Neural cell (in vitro differentiated cells): ENCODE measurements at regions not wholly inside any gene's neighbourhood (a gene's known extent, or its start where the extent isn't known, plus 50 kb on each side); places are given as distances from the start of the nearest gene placed in this dataset.

Experiments
- H2AFZ ChIP-seq: fragments of 200-600, 300-800 bp; sonication (generic), shearing (Covaris generic); 2 replicates; pipeline ENCODE4 v1.6.0; 2014; ENCODE audit warnings: low read depth, mild to moderate bottlenecking, antibody characterized with exemption, low read length, moderate library complexity
- H3F3A ChIP-seq: fragments of 200-600 bp; shearing (Covaris generic); 2 replicates; pipeline ENCODE4 v1.6.1; 2016; ENCODE audit warnings: mild to moderate bottlenecking, moderate library complexity, mixed read lengths, antibody characterized with exemption, low read length; ENCODE audit not compliant: insufficient read depth, poor library complexity, severe bottlenecking
- H3K27ac ChIP-seq: fragments of 200-600, 300-800 bp; sonication (generic), shearing (Covaris generic); 2 replicates; pipeline ENCODE4 v1.5.1; 2014; ENCODE audit warnings: mild to moderate bottlenecking, low read length, moderate library complexity
- H3K27me3 ChIP-seq: fragments of 300-800, 200-600 bp; sonication (generic), shearing (Covaris generic); 2 replicates; pipeline ENCODE4 v1.6.0; 2014; ENCODE audit warnings: mild to moderate bottlenecking, low read depth, low read length, moderate library complexity; ENCODE audit not compliant: insufficient read depth
- H3K36me3 ChIP-seq: fragments of 300-800, 200-600 bp; sonication (generic), shearing (Covaris generic); 2 replicates; pipeline ENCODE4 v1.5.1; 2014; ENCODE audit warnings: mild to moderate bottlenecking, antibody characterized with exemption, low read length, moderate library complexity; ENCODE audit not compliant: insufficient read depth
- H3K4me2 ChIP-seq: fragments of 300-800, 200-600 bp; sonication (generic), shearing (Covaris generic); 2 replicates; pipeline ENCODE4 v1.6.0; 2014; ENCODE audit warnings: mild to moderate bottlenecking, low read length
- H3K4me3 ChIP-seq: fragments of 300-800, 200-600 bp; sonication (generic), shearing (Covaris generic); 2 replicates; pipeline ENCODE4 v1.5.1; 2014; ENCODE audit warnings: mild to moderate bottlenecking, low read length, moderate library complexity
- H3K79me2 ChIP-seq: fragments of 200-600 bp; shearing (Covaris generic); replicated peaks from 2 replicates; pipeline ENCODE4 v1.6.0; 2014; ENCODE audit warnings: mild to moderate bottlenecking, low read length, moderate library complexity; ENCODE audit not compliant: insufficient read depth
- H3K9ac ChIP-seq: fragments of 300-800, 200-600 bp; sonication (generic), shearing (Covaris generic); 2 replicates; pipeline ENCODE4 v1.6.1; 2016; ENCODE audit warnings: mild to moderate bottlenecking, low read length, mixed read lengths
- H3K9me2 ChIP-seq: fragments of 200-600 bp; shearing (Covaris generic); 2 replicates; pipeline ENCODE4 v1.6.1; 2016; ENCODE audit warnings: mild to moderate bottlenecking, low read length, mixed read lengths; ENCODE audit not compliant: insufficient read depth
- H3K9me3 ChIP-seq: fragments of 200-600, 300-800 bp; sonication (generic), shearing (Covaris generic); 2 replicates; pipeline ENCODE4 v1.6.1; 2016; ENCODE audit warnings: mild to moderate bottlenecking, mixed run types, low read length, moderate library complexity, mixed read lengths
- H4K20me1 ChIP-seq: fragments of 200-600 bp; shearing (Covaris generic); 2 replicates; pipeline ENCODE4 v1.6.1; 2016; ENCODE audit warnings: mild to moderate bottlenecking, mixed run types; ENCODE audit not compliant: insufficient read depth
- EP300 ChIP-seq: fragments of 450-650 bp; conservative IDR thresholded peaks from 2 replicates; pipeline ENCODE4 v1.6.1; 2014; ENCODE audit warnings: antibody characterized with exemption, mild to moderate bottlenecking, moderate library complexity; ENCODE audit not compliant: poor library complexity, severe bottlenecking
- EZH2 ChIP-seq: fragments of 200-600, 300-800 bp; shearing (Covaris generic), sonication (generic); IDR thresholded peaks from 2 replicates; pipeline ENCODE4 v1.6.1; 2014; ENCODE audit warnings: antibody characterized with exemption, low read length, borderline replicate concordance, mild to moderate bottlenecking; ENCODE audit not compliant: insufficient read depth, poor library complexity, severe bottlenecking
- MXI1 ChIP-seq: fragments of 450-650 bp; conservative IDR thresholded peaks from 2 replicates; pipeline ENCODE4 v1.6.1; 2014; ENCODE audit warnings: antibody characterized with exemption, mild to moderate bottlenecking; ENCODE audit not compliant: poor library complexity, severe bottlenecking
- POLR2AphosphoS5 ChIP-seq: IDR thresholded peaks from 2 replicates; pipeline ENCODE4 v1.6.1; 2012
- RAD21 ChIP-seq: fragments of 450-650 bp; conservative IDR thresholded peaks from 2 replicates; pipeline ENCODE4 v1.6.1; 2014; ENCODE audit warnings: antibody characterized with exemption, mild to moderate bottlenecking, moderate library complexity
- SMC3 ChIP-seq: fragments of 450-650 bp; conservative IDR thresholded peaks from 2 replicates; pipeline ENCODE4 v1.6.1; 2014; ENCODE audit warnings: antibody characterized with exemption, mild to moderate bottlenecking, moderate library complexity; ENCODE audit not compliant: poor library complexity
- TAF1 ChIP-seq: IDR thresholded peaks from 2 replicates; pipeline ENCODE4 v1.6.1; 2012; ENCODE audit warnings: low read depth
- TF ChIP-seq, protein P1 (sequence below): IDR thresholded peaks from 2 replicates; pipeline ENCODE4 v1.6.1; 2012; ENCODE audit warnings: borderline replicate concordance
- TF ChIP-seq, protein P2 (sequence below): fragments of 450-650 bp; IDR thresholded peaks from 2 replicates; pipeline ENCODE4 v1.5.1; 2014; ENCODE audit warnings: antibody characterized with exemption, mild to moderate bottlenecking, moderate library complexity; ENCODE audit not compliant: poor library complexity, severe bottlenecking

- no peak overlapping the region for H3K27ac ChIP-seq
- no peaks in the 10 kb centered on the region for H4K20me1 ChIP-seq
- no peaks in the 10 kb centered on the region for H3K9me3 ChIP-seq
- no peaks in the 10 kb centered on the region for H3K9me2 ChIP-seq
- no peak overlapping the region for H3K9ac ChIP-seq
- H3K79me2 ChIP-seq, result no peaks in the 10 kb centered on the region
- no peaks in the 10 kb centered on the region for H3K36me3 ChIP-seq
- no peaks in the 10 kb centered on the region for H3F3A ChIP-seq
- TF ChIP-seq SMC3, result no peak
- no peak overlapping the region for H2AFZ ChIP-seq
- H3K27me3 ChIP-seq, result no peaks in the 10 kb centered on the region
- no peak overlapping the region for H3K4me2 ChIP-seq
- H3K4me3 ChIP-seq, result no peak overlapping the region
Measured at GRCh38 chr10:31087011-31087410, 55.3 kb upstream of the ZNF438 start.

DNA sequence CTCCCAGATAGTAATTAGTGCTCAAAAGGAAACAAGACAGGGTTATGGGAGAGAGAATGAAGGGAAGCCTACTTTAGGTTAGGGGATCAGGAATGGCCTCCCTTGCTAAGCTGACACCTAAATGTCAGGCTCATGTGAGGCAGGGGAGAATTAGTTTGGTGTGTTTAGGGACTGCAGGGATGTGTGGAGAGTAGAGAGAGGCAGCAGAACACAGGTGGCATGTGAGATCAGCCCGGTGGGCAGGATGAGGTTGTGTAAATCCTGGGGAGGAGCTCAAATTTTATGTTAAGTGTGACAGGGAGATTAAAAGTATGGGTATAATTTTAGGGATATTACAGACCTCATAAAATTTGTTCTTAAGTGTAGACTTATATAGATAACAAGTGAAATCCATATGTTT lies 56.2 kb upstream of the ZNF438 start:
- no peaks in the 10 kb centered on the region for H3K9me2 ChIP-seq
- no peaks in the 10 kb centered on the region for H4K20me1 ChIP-seq
- no peak overlapping the region for H2AFZ ChIP-seq

More for the DNA sequence above, 56.2 kb upstream of the ZNF438 start:
- no peak for TF ChIP-seq EZH2
- no peak for TF ChIP-seq POLR2AphosphoS5
- TF ChIP-seq SMC3, result no peak
- TF ChIP-seq, protein P1, sequence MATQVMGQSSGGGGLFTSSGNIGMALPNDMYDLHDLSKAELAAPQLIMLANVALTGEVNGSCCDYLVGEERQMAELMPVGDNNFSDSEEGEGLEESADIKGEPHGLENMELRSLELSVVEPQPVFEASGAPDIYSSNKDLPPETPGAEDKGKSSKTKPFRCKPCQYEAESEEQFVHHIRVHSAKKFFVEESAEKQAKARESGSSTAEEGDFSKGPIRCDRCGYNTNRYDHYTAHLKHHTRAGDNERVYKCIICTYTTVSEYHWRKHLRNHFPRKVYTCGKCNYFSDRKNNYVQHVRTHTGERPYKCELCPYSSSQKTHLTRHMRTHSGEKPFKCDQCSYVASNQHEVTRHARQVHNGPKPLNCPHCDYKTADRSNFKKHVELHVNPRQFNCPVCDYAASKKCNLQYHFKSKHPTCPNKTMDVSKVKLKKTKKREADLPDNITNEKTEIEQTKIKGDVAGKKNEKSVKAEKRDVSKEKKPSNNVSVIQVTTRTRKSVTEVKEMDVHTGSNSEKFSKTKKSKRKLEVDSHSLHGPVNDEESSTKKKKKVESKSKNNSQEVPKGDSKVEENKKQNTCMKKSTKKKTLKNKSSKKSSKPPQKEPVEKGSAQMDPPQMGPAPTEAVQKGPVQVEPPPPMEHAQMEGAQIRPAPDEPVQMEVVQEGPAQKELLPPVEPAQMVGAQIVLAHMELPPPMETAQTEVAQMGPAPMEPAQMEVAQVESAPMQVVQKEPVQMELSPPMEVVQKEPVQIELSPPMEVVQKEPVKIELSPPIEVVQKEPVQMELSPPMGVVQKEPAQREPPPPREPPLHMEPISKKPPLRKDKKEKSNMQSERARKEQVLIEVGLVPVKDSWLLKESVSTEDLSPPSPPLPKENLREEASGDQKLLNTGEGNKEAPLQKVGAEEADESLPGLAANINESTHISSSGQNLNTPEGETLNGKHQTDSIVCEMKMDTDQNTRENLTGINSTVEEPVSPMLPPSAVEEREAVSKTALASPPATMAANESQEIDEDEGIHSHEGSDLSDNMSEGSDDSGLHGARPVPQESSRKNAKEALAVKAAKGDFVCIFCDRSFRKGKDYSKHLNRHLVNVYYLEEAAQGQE, result no peak
- TF ChIP-seq, protein P2, sequence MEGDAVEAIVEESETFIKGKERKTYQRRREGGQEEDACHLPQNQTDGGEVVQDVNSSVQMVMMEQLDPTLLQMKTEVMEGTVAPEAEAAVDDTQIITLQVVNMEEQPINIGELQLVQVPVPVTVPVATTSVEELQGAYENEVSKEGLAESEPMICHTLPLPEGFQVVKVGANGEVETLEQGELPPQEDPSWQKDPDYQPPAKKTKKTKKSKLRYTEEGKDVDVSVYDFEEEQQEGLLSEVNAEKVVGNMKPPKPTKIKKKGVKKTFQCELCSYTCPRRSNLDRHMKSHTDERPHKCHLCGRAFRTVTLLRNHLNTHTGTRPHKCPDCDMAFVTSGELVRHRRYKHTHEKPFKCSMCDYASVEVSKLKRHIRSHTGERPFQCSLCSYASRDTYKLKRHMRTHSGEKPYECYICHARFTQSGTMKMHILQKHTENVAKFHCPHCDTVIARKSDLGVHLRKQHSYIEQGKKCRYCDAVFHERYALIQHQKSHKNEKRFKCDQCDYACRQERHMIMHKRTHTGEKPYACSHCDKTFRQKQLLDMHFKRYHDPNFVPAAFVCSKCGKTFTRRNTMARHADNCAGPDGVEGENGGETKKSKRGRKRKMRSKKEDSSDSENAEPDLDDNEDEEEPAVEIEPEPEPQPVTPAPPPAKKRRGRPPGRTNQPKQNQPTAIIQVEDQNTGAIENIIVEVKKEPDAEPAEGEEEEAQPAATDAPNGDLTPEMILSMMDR, result no peak
- TF ChIP-seq RAD21, result no peak
- no peak for TF ChIP-seq TAF1
- TF ChIP-seq MXI1, result no peak
- no peak for TF ChIP-seq EP300
- H3K9me3 ChIP-seq, result no peaks in the 10 kb centered on the region
- H3K27ac ChIP-seq, result no peak overlapping the region
- H3K27me3 ChIP-seq, result no peaks in the 10 kb centered on the region
- no peak overlapping the region for H3K4me3 ChIP-seq
- H3K9ac ChIP-seq, result no peak overlapping the region
- H3K36me3 ChIP-seq, result no peaks in the 10 kb centered on the region
- H3K4me2 ChIP-seq, result no peak overlapping the region
- no peaks in the 10 kb centered on the region for H3F3A ChIP-seq
- H3K79me2 ChIP-seq, result no peaks in the 10 kb centered on the region
